ENCODE measurements at regions not wholly inside any gene's neighbourhood (a gene's known extent, or its start where the extent isn't known, plus 50 kb on each side); places are given as distances from the start of the nearest gene placed in this dataset.
"Not testable (repeated sequence)": the region's sequence is repeated elsewhere in the genome, so short reads cannot be mapped to it uniquely, and the experiment has no call there.

GRCh38 chr18:51257150-51257549 is 59.7 kb upstream of the MEX3C start:
- DNase-seq, result no peak
- no peaks in the 10 kb centered on the region for H3K27me3 ChIP-seq (ENCODE audit: control insufficient read depth, insufficient read depth, low read length, poor library complexity, severe bottlenecking)
- Mint-ChIP-seq H3K9me3 (no peaks in the 10 kb centered on the region), H3K36me3 (ENCODE audit: low read depth) (no peaks in the 10 kb centered on the region), H3K27ac (no peak overlapping the region), H3K4me1 (no peaks in the 10 kb centered on the region), H3K4me3 (no peak overlapping the region), H3K27me3 (ENCODE audit: insufficient read depth) (no peaks in the 10 kb centered on the region)
- H3K27ac ChIP-seq (ENCODE audit: low read depth, low read length), result no peak overlapping the region
- H3K4me3 ChIP-seq (ENCODE audit: low read length), result no peak overlapping the region
- H3K9ac ChIP-seq (ENCODE audit: extremely low read depth, low read length, poor library complexity, severe bottlenecking), result no peak overlapping the region
- no peak for TF ChIP-seq CTCF (conservative IDR thresholded peaks at IDR 0.05)
- no peaks in the 10 kb centered on the region for H3K36me3 ChIP-seq (ENCODE audit: control insufficient read depth, insufficient read depth, low read length)
- H3K9me3 ChIP-seq (ENCODE audit: control insufficient read depth, low read length), result no peaks in the 10 kb centered on the region
- no peaks in the 10 kb centered on the region for H3K4me1 ChIP-seq (ENCODE audit: control insufficient read depth, insufficient read depth, low read length)
- 87 to 96% methylated on average over 2 to 4 of the region's 4 CpGs for WGBS, 2 experiments (ENCODE audit: insufficient coverage in 1 of 2, insufficient read length in 1 of 2)

GRCh38 chr18:51260118-51260517 is 62.6 kb upstream of the MEX3C start:
- H3K27me3 ChIP-seq (ENCODE audit: control insufficient read depth, insufficient read depth, low read length, poor library complexity, severe bottlenecking), result no peaks in the 10 kb centered on the region
- H3K36me3 ChIP-seq (ENCODE audit: control insufficient read depth, insufficient read depth, low read length), result no peaks in the 10 kb centered on the region
- H3K27ac ChIP-seq (ENCODE audit: low read depth, low read length), result no peak overlapping the region
- Mint-ChIP-seq H3K4me3 (no peak overlapping the region), H3K27me3 (ENCODE audit: insufficient read depth) (no peaks in the 10 kb centered on the region), H3K36me3 (ENCODE audit: low read depth) (no peaks in the 10 kb centered on the region), H3K9me3 (no peaks in the 10 kb centered on the region), H3K4me1 (peaks cover 1% of the 10 kb centered on the region), H3K27ac (no peak overlapping the region)
- no peaks in the 10 kb centered on the region for H3K9me3 ChIP-seq (ENCODE audit: control insufficient read depth, low read length)
- no peak for TF ChIP-seq CTCF (conservative IDR thresholded peaks at IDR 0.05)
- peaks cover 3% of the 10 kb centered on the region for H3K4me1 ChIP-seq (ENCODE audit: control insufficient read depth, insufficient read depth, low read length)
- no peak overlapping the region for H3K4me3 ChIP-seq (ENCODE audit: low read length)
- H3K9ac ChIP-seq (ENCODE audit: extremely low read depth, low read length, poor library complexity, severe bottlenecking), result no peak overlapping the region
- DNase-seq, result no peak
- WGBS, 2 experiments (ENCODE audit: insufficient coverage in 1 of 2, insufficient read length in 1 of 2), result 98 to 100% methylated on average over 1 to 2 of the region's 2 CpGs

- H3K36me3 ChIP-seq (ENCODE audit: control insufficient read depth, insufficient read depth, low read length); H3K36me3 Mint-ChIP-seq (ENCODE audit: low read depth); H3K4me3 ChIP-seq (ENCODE audit: low read length); DNase-seq; H3K27me3 Mint-ChIP-seq (ENCODE audit: insufficient read depth); H3K9me3 ChIP-seq (ENCODE audit: control insufficient read depth, low read length); H3K4me1 ChIP-seq (ENCODE audit: control insufficient read depth, insufficient read depth, low read length); H3K9me3 Mint-ChIP-seq; H3K27ac ChIP-seq (ENCODE audit: low read depth, low read length); H3K4me1 Mint-ChIP-seq; H3K4me3 Mint-ChIP-seq; H3K9ac ChIP-seq (ENCODE audit: extremely low read depth, low read length, poor library complexity, severe bottlenecking); H3K27me3 ChIP-seq (ENCODE audit: control insufficient read depth, insufficient read depth, low read length, poor library complexity, severe bottlenecking); H3K27ac Mint-ChIP-seq: not testable (repeated sequence)
- WGBS, 2 experiments (ENCODE audit: insufficient coverage in 1 of 2, insufficient read length in 1 of 2), result 94 to 95% methylated on average over 3 to 4 of the region's 4 CpGs
Measured at GRCh38 chr18:51266077-51266476, 68.6 kb upstream of the MEX3C start.

GRCh38 chr18:51266773-51267172 is 69.3 kb upstream of the MEX3C start:
- no peak overlapping the region for H3K27ac Mint-ChIP-seq
- no peak overlapping the region for H3K4me3 ChIP-seq (ENCODE audit: low read length)
- WGBS, 2 experiments (ENCODE audit: insufficient coverage in 1 of 2, insufficient read length in 1 of 2), result 91 to 100% methylated on average over 2 to 4 of the region's 4 CpGs
- H3K36me3 Mint-ChIP-seq (ENCODE audit: low read depth), result no peaks in the 10 kb centered on the region
- no peak for DNase-seq
- peaks cover 1% of the 10 kb centered on the region for H3K4me1 Mint-ChIP-seq
- H3K27ac ChIP-seq (ENCODE audit: low read depth, low read length), result no peak overlapping the region
- peaks cover 7% of the 10 kb centered on the region for H3K9me3 Mint-ChIP-seq
- no peak overlapping the region for H3K9ac ChIP-seq (ENCODE audit: extremely low read depth, low read length, poor library complexity, severe bottlenecking)
- H3K4me1 ChIP-seq (ENCODE audit: control insufficient read depth, insufficient read depth, low read length), result peaks cover 3% of the 10 kb centered on the region
- H3K4me3 Mint-ChIP-seq, result no peak overlapping the region
- no peaks in the 10 kb centered on the region for H3K27me3 ChIP-seq (ENCODE audit: control insufficient read depth, insufficient read depth, low read length, poor library complexity, severe bottlenecking)
- no peak for TF ChIP-seq CTCF (conservative IDR thresholded peaks at IDR 0.05)
- H3K9me3 ChIP-seq (ENCODE audit: control insufficient read depth, low read length), result peaks cover 8% of the 10 kb centered on the region
- no peaks in the 10 kb centered on the region for H3K27me3 Mint-ChIP-seq (ENCODE audit: insufficient read depth)
- H3K36me3 ChIP-seq (ENCODE audit: control insufficient read depth, insufficient read depth, low read length), result no peaks in the 10 kb centered on the region
